Choroid plexus epithelial cell (primary cell): ENCODE measurements at regions not wholly inside any gene's neighbourhood (a gene's known extent, or its start where the extent isn't known, plus 50 kb on each side); places are given as distances from the start of the nearest gene placed in this dataset.
"Not testable (repeated sequence)": the region's sequence is repeated elsewhere in the genome, so short reads cannot be mapped to it uniquely, and the experiment has no call there.

Experiments used
- DNase-seq: peaks from one replicate; pipeline ENCODE4 v3.0.0-alpha.2; 2010; ENCODE audit warnings: low read depth
- H3K4me3 ChIP-seq: 2 replicates; pipeline ENCODE4 v1.5.1; 2011; ENCODE audit warnings: low read depth, mild to moderate bottlenecking, control low read depth, low read length, moderate library complexity
- TF ChIP-seq, protein P1 (sequence below): conservative IDR thresholded peaks from 2 replicates; pipeline ENCODE4 v1.5.1; 2011; ENCODE audit warnings: low read depth, mild to moderate bottlenecking, control low read depth, inconsistent platforms, low read length, moderate library complexity

- TF ChIP-seq, protein P1, sequence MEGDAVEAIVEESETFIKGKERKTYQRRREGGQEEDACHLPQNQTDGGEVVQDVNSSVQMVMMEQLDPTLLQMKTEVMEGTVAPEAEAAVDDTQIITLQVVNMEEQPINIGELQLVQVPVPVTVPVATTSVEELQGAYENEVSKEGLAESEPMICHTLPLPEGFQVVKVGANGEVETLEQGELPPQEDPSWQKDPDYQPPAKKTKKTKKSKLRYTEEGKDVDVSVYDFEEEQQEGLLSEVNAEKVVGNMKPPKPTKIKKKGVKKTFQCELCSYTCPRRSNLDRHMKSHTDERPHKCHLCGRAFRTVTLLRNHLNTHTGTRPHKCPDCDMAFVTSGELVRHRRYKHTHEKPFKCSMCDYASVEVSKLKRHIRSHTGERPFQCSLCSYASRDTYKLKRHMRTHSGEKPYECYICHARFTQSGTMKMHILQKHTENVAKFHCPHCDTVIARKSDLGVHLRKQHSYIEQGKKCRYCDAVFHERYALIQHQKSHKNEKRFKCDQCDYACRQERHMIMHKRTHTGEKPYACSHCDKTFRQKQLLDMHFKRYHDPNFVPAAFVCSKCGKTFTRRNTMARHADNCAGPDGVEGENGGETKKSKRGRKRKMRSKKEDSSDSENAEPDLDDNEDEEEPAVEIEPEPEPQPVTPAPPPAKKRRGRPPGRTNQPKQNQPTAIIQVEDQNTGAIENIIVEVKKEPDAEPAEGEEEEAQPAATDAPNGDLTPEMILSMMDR = no peak
- peak overlapping the region; percentile 38 for H3K4me3 ChIP-seq
- no peak for DNase-seq
These were observed 135.9 kb downstream of the ZNF92 start for GRCh38 chr7:65509368-65510186.

GRCh38 chr7:65510187-65510538, 136.5 kb downstream of the ZNF92 start:
- H3K4me3 ChIP-seq, DNase-seq: not testable (repeated sequence)

DNA sequence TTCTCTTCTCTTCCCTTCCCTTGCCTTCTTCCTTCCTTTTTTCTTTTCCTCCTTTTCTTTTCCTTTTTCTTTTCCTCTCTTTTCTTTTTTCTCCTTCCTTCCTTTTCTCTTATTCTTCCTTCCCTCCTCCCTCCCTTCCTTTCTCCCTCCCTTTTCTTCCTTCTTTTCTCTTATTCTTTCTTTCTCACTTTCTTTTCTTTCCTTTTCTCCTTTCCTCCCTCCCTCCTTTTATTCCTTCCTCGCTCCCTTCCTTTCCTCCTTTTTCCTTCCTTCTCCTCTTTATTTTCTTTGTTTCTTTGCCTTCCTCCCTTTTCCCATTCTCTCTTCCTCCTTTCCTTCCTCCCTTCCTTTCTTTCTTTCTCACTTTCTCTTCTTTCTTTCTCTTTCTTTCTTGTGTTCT, 146.1 kb downstream of the ZNF92 start:
- not testable (repeated sequence) for DNase-seq, H3K4me3 ChIP-seq

DNA sequence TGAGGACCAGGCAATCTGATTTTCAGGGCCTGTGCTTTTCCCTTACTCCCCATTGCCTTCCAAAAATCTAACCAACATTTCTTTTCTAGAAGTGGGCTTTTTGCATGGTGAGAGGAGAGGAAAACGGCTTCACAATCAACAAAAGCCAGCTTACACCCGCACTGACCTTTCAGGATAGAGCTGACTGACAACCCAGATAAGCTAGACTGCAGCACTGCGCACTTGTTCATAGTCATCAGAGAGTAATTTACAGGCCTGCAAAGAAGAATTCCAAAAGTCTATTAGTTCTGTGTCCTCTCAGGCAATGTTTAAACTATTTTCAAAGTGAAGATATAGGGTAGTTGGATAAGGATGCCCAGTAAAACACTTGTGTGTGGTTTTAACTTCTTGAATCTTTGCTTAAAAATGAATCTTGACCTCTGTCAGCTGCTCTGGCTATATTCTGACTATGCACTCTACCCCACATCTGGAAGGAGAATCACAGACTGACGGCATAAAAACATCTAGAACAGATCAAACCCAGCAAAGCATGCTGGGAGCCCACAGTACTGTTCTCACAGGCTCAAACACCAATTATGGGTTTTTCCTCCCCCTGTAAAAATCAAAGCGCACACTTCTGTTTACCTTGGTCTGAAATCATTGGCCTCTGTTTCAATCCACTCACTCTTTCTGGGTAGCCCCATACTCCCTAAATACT, 172.0 kb downstream of the ZNF92 start:
- H3K4me3 ChIP-seq, DNase-seq: not testable (repeated sequence)

DNA sequence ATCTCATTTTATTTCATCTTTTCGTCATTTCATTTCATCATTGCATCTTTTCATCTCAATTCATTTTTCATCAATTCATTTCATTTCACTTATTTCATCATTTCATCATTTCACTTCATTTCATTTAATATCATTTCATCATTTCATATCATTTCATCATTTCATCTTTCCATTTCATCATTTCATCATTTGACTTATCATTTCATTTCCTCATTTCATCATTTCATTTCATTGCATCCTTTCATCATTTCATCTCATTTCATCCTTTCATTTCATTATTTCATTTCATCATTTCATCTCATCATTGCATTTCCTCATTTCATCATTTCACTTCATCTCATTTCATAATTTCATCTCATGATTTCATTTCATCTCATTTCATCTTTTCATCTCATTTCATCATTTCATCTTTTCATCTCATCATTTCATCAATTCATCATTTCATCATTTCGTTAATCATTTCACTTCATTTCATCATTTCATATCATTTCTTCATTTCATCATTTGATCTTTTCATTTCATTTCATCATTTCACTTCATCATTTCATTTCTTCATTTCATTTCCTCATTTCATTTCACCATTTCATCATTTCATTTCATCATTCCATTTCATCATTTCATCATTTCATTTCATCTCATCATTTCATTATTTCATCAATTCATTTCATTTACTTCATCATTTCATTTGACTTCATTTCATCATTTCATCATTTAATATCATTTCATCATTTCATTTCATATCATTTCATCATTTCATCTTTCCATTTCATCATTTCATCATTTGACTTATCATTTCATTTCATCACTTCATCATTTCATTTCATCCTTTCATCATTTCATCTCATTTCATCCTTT, 176.2 kb downstream of the ZNF92 start:
- H3K4me3 ChIP-seq, DNase-seq: not testable (repeated sequence)

DNA sequence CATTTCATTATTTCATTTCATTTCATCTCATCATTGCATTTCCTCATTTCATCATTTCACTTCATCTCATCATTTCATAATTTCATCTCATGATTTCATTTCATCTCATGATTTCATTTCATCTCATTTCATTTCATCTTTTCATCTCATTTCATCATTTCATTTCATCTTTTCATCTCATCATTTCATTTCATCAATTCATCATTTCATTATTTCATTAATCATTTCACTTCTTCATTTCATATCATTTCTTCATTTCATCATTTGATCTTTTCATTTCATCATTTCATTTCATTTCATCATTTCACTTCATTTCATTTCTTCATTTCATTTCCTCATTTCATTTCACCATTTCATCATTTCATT, 176.8 kb downstream of the ZNF92 start:
- H3K4me3 ChIP-seq, DNase-seq: not testable (repeated sequence)

- not testable (repeated sequence) for H3K4me3 ChIP-seq
These were observed 177.4 kb downstream of the ZNF92 start for GRCh38 chr7:65551042-65551441.

GRCh38 chr7:65554553-65555476, 181.2 kb downstream of the ZNF92 start:
- DNase-seq, H3K4me3 ChIP-seq: not testable (repeated sequence)

More at GRCh38 chr7:65551042-65551441, 177.4 kb downstream of the ZNF92 start:
- DNase-seq = not testable (repeated sequence)

- H3K4me3 ChIP-seq = not testable (repeated sequence)
- DNase-seq = peak; percentile 68
These were observed 184.9 kb downstream of the ZNF92 start for GRCh38 chr7:65558584-65558983.

DNA sequence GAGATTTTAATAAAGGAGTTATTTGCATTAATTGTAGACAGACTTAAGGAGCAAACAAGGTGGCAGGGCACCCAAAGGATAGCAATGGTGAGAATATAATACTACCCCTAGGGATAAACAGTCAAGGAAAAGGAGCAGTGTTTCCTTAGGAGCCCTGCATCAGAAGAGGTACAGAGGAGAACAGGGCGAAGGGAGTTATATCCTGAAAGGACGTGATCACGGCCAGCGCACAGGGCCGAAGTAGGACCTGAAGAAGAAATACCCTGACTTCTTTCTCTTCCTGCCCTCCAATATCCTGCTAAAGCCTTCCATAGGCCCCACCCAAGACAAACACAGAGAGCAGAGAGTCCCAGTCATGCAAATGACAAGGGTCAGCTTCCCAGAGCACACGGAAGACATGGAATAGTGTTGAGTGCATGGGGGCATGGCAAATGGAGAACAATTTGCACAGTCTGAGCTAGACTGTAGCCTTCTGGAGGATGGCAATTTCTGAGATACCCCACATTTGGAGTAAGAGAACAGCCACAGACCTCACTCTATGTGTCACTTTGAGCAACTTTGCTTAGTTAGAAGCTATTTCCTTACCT, 188.2 kb downstream of the ZNF92 start:
- not testable (repeated sequence) for H3K4me3 ChIP-seq, DNase-seq

DNA sequence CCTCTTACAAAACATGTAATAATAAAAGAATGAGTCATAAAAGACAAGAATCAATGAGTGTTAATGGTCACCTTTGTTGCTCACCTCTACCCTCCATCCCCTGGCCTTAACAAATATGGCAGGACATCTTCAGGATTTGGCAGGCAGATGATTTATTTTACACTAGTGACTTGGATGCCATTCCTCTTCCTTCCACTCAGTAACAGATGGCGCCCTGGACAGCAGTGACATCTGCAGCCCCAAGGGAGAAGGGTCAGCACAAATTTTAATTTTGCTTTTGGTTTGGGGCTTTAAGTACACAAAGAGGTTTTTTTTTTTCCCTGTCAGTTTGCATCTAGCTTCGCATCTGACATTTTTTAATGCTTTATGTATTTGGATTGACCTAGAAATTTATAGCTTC, 188.9 kb downstream of the ZNF92 start:
- DNase-seq, H3K4me3 ChIP-seq: not testable (repeated sequence)

GRCh38 chr7:65563333-65563732, 189.7 kb downstream of the ZNF92 start:
- DNase-seq, H3K4me3 ChIP-seq: not testable (repeated sequence)

GRCh38 chr7:65568226-65568625, 194.6 kb downstream of the ZNF92 start:
- DNase-seq, H3K4me3 ChIP-seq: not testable (repeated sequence)

DNA sequence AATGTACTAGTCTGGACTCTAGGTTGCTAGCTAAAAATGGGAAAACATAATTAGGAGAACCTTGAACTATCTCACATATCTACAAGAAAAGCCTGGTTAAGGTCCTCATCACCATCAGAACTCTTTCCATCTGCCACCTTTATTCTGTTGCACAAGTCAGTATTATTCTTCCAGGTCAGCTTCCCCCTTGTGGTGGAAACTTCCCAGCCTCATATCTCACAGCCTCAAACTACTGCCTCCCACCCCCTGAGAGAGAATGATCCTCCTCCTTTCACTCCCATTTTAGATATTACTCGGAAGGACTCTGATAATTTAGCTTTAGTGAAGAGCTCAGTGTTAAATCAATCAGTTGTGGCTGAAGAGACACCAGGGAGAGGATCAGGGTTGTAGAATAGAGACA, 197.3 kb downstream of the ZNF92 start:
- H3K4me3 ChIP-seq = not testable (repeated sequence)

GRCh38 chr7:65572581-65572980, 198.9 kb downstream of the ZNF92 start:
- not testable (repeated sequence) for DNase-seq, H3K4me3 ChIP-seq

More for the DNA sequence above, 197.3 kb downstream of the ZNF92 start:
- DNase-seq = not testable (repeated sequence)

DNA sequence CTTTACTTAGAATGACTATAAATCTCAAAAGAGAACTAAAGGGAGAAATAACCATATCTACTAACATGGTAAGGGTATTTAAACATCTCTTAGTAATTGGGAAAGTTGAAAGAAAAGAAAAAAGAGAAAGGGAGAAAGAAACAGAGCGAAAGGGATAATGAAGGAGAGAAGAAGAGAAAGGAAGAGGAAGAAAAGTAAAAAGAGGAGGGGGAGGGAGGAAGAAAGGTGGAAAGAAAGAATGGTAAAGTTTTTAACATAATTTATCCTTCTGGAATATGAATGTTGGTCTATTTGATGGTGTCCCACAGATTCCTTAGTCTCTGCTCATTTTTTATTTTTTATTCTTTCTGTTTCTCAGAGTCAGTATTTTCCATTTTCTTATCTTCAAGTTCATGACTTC, 202.7 kb downstream of the ZNF92 start:
- not testable (repeated sequence) for DNase-seq, H3K4me3 ChIP-seq
